CD4-positive, alpha-beta T cell treated with Interleukin-6 for 4 hours (primary cell): ENCODE measurements at regions not wholly inside any gene's neighbourhood (a gene's known extent, or its start where the extent isn't known, plus 50 kb on each side); places are given as distances from the start of the nearest gene placed in this dataset.

Source experiments
- DNase-seq: peaks from one replicate; pipeline ENCODE4 v3.0.0-alpha.2; 2020; ENCODE audit warnings: mixed read lengths

- DNase-seq, result no peak
Measured at GRCh38 chr12:30874455-30875321, 51.9 kb upstream of the TSPAN11 start.

DNA sequence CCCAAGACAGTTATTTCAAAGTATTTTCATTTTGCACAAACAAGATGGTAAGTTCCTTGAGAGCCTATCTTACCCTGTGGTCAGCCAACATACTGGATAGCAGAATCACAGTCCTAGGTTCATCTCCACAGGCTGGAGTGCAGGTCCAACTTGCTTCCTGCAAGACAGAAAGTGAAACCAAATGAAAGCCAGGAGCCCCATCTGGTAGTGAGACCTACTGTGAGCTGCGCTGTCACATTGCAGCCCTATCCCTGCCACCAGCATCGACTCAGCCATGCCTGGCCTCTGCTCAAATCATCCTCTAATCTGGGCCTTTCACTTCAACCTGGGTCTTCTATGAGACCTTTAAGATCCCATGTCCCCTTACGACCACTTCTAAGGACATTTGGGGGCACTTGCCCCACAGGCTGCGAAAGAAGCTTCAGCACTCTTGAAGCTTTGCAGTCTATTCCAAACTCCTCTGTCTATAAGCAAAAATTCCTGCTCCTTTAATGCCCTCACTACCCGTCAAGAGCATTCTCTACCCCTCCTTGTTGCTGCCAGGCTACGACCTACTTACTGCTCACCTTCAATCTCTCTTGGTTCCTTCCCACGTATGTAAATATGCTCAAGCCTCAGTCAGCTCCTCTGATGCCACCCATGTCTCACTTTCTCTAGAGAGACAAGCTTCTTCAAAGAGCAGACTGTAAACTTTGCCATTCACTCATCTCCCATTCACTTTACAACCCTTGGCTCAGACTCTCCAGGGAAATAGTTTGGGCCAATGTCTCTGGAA is 55.9 kb upstream of the TSPAN11 start:
- DNase-seq, result no peak

GRCh38 chr12:30867415-30867814 is 59.1 kb upstream of the TSPAN11 start:
- DNase-seq, result no peak

- DNase-seq, result no peak
Measured at GRCh38 chr12:30866256-30866655, 60.3 kb upstream of the TSPAN11 start.

DNA sequence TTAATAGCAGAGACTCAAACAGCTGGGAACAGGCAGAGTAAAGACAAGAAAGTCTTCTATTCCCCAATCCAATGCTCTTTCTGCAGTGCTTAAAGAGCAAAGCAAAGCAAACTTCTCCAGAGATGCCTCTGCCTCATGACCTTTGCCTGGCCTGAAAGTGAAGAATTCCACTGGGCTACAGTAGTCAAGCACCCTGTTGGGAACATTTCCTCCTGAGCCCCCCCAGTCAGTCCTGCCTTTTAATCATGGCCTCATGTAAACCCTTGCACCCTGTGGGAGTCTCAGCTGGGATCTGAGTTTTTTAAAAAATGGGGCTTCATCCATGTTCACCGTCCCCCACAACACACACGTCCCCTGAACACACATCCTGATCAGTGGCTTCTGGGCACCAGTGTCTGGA is 62.7 kb upstream of the TSPAN11 start:
- DNase-seq, result no peak

DNA sequence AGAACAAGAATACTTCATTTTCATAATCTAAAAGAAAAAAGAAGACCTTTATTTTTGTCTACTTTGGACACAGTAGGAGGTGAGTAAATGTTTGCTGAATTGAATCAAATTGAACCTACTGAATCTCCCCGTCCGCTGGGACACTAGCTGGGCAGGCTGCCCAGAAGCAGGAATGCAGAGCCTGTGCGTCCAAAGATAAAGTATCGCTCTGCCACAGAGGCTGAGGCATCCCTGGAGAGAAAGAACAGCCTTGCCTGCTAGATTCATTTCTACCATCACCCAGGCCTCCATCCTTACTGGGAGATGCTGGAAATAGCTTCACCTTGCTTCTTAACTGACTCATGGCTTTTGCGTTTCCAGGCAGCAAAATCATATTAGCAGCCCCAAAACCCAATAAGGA is 64.1 kb upstream of the TSPAN11 start:
- DNase-seq, result no peak

- no peak for DNase-seq
Measured at GRCh38 chr12:30859226-30859625, 67.3 kb upstream of the TSPAN11 start.

DNA sequence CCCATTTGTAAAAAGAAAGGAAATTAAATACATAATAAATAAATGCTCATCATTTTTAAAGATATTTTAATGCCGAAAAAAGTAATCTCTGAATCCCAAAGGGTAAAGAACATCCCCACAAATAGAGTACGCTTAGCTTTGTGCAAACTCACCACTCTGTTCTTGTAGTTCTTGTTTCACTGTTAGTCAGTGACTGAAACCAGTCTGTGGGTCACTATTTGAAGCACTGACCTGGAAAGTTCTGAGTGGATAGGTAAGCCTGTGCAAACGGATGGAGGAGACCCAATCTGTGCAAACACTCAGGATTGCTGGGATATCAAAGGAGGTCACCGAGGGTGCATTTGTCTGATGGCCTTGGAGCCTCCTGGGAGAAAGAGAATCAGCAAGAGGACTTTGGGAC is 68.1 kb upstream of the TSPAN11 start:
- no peak for DNase-seq

DNA sequence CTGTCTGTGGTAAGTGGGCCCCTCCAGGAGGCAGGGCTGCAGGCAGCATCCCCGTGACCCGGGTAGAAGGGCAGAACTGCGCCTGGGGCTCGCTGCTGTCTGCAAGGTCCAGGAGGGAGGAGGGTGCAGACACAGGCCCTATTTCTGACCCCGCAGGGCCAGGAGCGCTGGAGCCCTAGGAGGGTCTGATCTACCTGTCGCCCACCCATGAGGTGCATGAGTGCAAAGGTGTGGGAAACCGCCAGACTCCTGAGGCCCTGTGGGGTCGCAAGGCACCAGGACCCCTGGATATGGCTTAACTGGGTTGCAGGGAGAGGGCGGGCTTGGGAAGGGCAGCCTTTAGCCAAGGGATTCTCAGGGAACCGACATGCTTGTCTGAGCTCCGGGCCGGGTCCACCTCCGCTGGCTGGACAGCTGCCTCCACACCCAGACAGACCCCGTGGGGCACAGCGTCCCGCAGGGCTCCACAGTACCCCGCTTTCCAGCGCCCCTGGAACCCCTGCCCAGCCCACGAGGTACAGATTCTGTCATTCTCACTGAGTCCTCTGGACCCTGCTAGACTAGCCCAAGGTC is 72.9 kb upstream of the TSPAN11 start:
- no peak for DNase-seq

GRCh38 chr12:30850684-30851083 is 75.9 kb upstream of the TSPAN11 start:
- no peak for DNase-seq

- DNase-seq, result peak; percentile 29
Measured at GRCh38 chr12:30847259-30847658, 79.3 kb upstream of the TSPAN11 start.

DNA sequence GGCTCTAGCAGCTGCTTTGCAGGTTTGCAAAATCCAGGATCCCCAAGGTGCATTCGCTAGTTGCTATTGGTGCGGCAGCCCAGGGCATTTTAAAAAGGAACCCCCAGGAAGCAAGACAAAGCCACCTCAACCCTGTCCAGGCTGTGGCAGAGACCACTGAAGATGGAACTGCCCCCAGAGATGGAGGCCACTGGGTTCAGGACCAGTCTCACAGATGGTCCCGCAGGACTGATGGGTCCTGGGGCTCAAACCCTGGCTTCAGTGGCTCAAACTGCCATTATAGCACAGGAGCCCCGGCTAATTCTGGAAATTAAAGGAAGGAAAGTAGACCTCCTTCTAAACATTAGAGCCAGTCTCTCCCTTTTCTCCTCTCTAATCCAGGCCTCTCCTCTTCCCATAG is 79.8 kb upstream of the TSPAN11 start:
- DNase-seq, result no peak

DNA sequence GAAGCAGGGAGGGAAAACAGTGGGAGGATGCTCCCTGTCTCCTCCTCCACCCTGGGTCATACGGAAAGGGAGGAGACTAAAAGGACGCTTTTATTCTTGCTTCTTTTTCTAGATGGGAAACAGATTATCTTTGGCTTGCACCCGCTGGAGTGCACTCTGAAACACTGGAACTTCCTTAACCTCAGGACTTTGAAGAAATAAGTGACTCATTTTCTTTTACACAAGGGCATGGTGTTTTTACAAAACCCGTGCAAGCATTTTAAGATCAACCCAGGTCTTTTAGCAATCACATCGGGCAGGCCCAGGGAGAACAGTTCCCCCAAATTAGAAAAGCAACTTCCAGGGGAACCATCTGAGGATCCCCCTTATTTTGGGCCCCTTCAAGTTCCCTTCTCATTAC is 80.9 kb upstream of the TSPAN11 start:
- no peak for DNase-seq

- DNase-seq, result no peak
Measured at GRCh38 chr12:30843211-30843610, 83.3 kb upstream of the TSPAN11 start.

- no peak for DNase-seq
Measured at GRCh38 chr12:30840715-30841114, 85.8 kb upstream of the TSPAN11 start.

- no peak for DNase-seq
Measured at GRCh38 chr12:30839643-30840220, 85.0 kb upstream of the CAPRIN2 start.

- DNase-seq, result no peak
Measured at GRCh38 chr12:30837595-30837994, 82.8 kb upstream of the CAPRIN2 start.

DNA sequence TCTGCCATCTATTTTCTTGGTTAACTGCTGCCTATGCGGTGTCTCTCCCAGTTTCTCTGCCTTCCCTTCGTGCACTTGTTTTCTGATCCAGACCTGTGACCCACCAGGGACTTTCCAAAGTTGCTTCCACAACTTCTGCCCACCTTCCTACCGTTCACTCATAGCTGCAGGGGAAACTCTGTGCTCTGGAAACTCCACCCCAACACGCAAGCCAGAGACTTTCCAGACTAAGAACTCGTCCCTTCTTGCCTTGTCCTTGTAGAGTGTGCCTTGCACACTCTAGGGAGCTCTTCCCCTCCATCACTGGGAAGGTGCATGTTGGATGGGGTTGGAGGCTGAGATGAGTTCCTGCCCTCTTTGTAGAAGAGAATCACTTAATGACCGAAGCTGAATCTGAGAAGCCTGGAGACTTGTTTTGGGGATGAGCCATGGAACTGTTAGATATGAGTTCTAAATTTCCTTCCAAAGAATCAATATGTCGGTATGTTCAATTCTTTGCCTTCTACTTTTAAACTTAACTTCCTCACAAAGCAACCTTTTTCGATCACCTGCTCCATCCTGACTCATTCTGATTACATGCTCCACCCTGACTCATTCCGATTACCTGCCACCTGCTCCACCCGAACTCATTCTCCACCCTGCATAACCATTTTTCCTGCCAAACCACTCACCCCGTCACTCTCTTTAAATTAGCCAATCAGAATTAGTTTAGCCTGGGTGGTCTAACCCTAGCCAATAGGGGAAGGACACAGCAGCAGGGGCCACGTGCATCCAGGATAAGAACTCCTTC is 82.1 kb upstream of the CAPRIN2 start:
- no peak for DNase-seq

DNA sequence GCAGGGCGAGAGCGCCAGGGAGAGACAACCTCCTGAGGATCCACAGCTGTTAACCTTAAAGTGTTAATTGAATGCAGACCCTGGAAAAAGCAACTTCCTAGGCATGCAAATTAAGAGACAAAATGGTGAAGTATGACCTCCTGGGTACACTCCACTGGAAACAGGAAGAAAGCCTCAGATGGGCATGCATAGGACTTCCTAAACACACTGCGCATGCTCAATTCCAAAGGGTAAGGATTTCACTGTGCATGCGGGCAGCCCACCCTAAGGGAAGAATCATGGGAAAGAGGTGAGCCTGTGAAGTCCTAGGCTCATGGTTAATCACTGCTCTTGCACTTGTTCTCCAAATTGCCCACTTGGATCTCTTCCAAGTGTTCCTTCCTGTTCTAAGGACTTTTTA is 80.5 kb upstream of the CAPRIN2 start:
- DNase-seq, result no peak

GRCh38 chr12:30830751-30831150 is 76.0 kb upstream of the CAPRIN2 start:
- DNase-seq, result no peak

- no peak for DNase-seq
Measured at GRCh38 chr12:30829876-30830275, 75.1 kb upstream of the CAPRIN2 start.

DNA sequence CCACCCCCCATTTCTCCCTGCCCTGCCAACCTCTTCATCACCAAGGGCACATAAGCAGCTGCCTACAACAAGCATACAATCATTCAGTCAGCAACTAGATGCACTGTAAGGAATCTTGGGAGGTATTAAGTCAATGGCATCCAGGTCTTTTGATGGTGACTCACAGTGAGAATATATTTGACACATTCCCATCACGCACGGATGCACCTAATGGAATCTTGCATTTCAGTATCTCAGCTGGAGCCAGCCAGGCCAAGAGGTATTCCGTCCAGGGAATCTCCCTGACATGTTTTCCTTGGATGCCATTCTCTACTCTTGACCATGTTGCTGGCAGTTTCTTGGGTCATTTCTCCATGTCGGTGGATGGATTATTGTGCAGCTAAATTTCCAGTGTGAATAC is 73.9 kb upstream of the CAPRIN2 start:
- DNase-seq, result no peak
